Body of pancreas (tissue), 4 donors: ENCODE measurements at regions not wholly inside any gene's neighbourhood (a gene's known extent, or its start where the extent isn't known, plus 50 kb on each side); places are given as distances from the start of the nearest gene placed in this dataset.

Source experiments
- ATAC-seq: fragments of 150-250 bp; one replicate; pipeline ENCODE4 v1.9.1; 2016
- DNase-seq, 4 donors: peaks; one replicate each; pipeline ENCODE4 v3.0.0-alpha.2; 2019
- H3K27ac ChIP-seq, 4 donors: fragments of 200-600 bp; sonication (generic); 1 replicate in 3 of 4; 2 replicates in 1 of 4; pipeline versions ENCODE4 v1.5.1 to v1.6.1; 2016 to 2019; ENCODE audit warnings: mild to moderate bottlenecking in 1 of 4, mixed read lengths in 1 of 4, moderate library complexity in 1 of 4
- H3K27me3 ChIP-seq, 2 donors: fragments of 200-600 bp; sonication (generic); one replicate each; pipeline ENCODE4 v1.6.0; 2016; ENCODE audit warnings: mild to moderate bottlenecking in 1 of 2
- H3K36me3 ChIP-seq, 2 donors: fragments of 200-600 bp; sonication (generic); replicated peaks in 1 of 2; 2 replicates each; pipeline ENCODE4 v1.5.1; 2016; ENCODE audit warnings: low read depth in 2 of 2; ENCODE audit not compliant: insufficient read depth in 1 of 2
- H3K4me1 ChIP-seq: fragments of 200-600 bp; sonication (generic); one replicate; pipeline ENCODE4 v1.6.0; 2016
- H3K4me3 ChIP-seq, 2 donors: fragments of 200-600 bp; sonication (generic); 1 replicate in 1 of 2; 2 replicates in 1 of 2; pipeline ENCODE4 v1.5.1; 2016 to 2019
- H3K9me3 ChIP-seq, 3 donors: fragments of 200-600 bp; sonication (generic); 1 replicate in 2 of 3; 2 replicates in 1 of 3; pipeline ENCODE4 v1.5.1; 2016
- CTCF ChIP-seq, 7 experiments: fragments of 450-650 bp in 4 of 7; fragments of 200-600 bp in 3 of 7; sonication (generic) in 3 of 7; IDR thresholded peaks; one replicate each; pipeline ENCODE4 v1.5.1; 2016 to 2019; ENCODE audit warnings: antibody characterized with exemption in 7 of 7
- POLR2A ChIP-seq, 3 donors: fragments of 450-650 bp; IDR thresholded peaks; one replicate each; pipeline ENCODE4 v1.6.1; 2016; ENCODE audit warnings: antibody characterized with exemption in 3 of 3, mild to moderate bottlenecking in 2 of 3
- WGBS, 2 donors: methylation state at CpG; one replicate each; pipeline ENCODE4 v1.1.5; 2017; 5-methylcytosine and 5-hydroxymethylcytosine counted together
- intact Hi-C: fragments of 100-400 bp; cut with DNase I; formaldehyde crosslinking; loops from one replicate; pipeline ENCODE4 v1.15.1; 2023

GRCh38 chr5:74418709-74419108 is 221.8 kb downstream of the ENC1 start:
- H3K9me3 ChIP-seq: no peaks in the 10 kb centered on the region
- no peak for TF ChIP-seq POLR2A (IDR thresholded peaks at IDR 0.05)
- no peak for TF ChIP-seq CTCF (IDR thresholded peaks at IDR 0.05)
- ATAC-seq: no peak
- intact Hi-C loops: no loop called here
- H3K27ac ChIP-seq: no peak overlapping the region
- H3K4me3 ChIP-seq: no peak overlapping the region
- H3K36me3 ChIP-seq: no peaks in the 10 kb centered on the region
- WGBS, 2 donors: 76 to 90% methylated on average over 2 of the region's 2 CpGs
- H3K27me3 ChIP-seq: no peaks in the 10 kb centered on the region
- no peaks in the 10 kb centered on the region for H3K4me1 ChIP-seq
- no peak for DNase-seq

DNA sequence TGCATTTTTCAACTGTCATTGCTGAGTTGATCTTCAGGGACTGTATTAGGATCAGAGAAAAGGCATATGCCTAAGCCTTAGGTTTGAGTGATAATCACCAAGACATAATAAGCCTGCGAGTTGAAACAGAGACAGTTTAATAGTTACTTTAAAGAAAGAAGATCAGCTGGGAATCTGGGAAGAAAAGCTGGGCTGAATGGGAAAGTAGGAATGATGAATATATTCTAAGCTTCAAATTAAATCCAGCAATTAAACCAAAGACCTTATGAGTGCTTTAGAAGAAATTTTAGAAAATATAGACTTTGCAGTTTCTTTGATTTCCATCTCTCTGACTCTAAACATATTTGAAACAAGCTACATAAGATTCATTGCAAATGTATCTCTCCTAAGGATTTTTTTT is 222.3 kb downstream of the ENC1 start:
- Histone ChIP-seq H3K4me1 (no peaks in the 10 kb centered on the region), H3K36me3 (no peaks in the 10 kb centered on the region), H3K27me3 (no peaks in the 10 kb centered on the region), H3K9me3 (no peaks in the 10 kb centered on the region), H3K27ac (no peak overlapping the region), H3K4me3 (no peak overlapping the region)
- no peak for TF ChIP-seq CTCF (IDR thresholded peaks at IDR 0.05)
- TF ChIP-seq POLR2A (IDR thresholded peaks at IDR 0.05): no peak
- WGBS, 2 donors: 78 to 86% methylated on average over 1 of the region's 1 CpG
- ATAC-seq (no peak), DNase-seq (no peak)
- intact Hi-C loops: no loop called here

DNA sequence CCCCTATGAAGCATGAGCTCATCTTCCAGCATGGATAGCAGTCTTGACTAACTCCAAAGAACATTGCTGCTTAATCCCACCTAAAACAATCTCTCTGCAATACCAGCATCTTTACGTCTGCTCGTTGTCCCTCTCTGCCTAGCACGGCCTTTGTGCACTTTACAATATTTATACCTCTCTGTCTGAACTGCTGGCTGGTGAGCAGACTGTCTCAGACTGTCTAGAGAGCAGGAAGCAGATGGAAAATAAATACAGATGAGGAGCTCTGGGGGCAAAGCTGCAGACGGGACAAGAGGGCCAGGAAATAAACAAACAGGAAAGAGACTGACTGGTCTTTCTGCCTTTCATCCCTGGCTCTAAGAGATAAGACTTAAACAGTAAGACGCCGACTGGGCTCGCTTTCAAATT is 224.8 kb downstream of the ENC1 start:
- DNase-seq: no peak
- no peaks in the 10 kb centered on the region for H3K36me3 ChIP-seq
- H3K27ac ChIP-seq: no peak overlapping the region
- TF ChIP-seq CTCF (IDR thresholded peaks at IDR 0.05): no peak
- WGBS, 2 donors: 39 to 42% methylated on average over 7 of the region's 7 CpGs
- intact Hi-C loops: no loop called here
- no peaks in the 10 kb centered on the region for H3K27me3 ChIP-seq
- H3K9me3 ChIP-seq: no peaks in the 10 kb centered on the region
- no peak overlapping the region for H3K4me3 ChIP-seq
- no peaks in the 10 kb centered on the region for H3K4me1 ChIP-seq
- peak; percentile 45 for ATAC-seq

DNA sequence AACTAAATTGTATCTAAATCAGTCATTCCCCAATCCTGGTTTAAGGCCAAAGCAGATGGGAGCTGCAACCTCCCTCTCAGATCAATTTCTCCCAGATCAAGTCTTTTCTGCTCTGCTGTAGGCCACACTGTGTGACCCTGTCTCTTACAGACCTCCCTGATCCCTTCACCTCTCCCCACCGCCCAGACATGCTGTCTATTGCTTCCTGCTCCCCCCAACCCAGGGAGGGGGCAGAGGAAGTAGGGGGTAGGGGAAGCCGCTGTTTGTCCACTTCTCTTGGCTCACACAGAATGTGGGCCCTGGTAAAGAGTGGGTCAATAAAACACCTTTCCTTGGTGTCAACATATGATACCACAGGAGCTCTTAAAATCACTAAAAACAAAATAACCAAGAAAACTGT is 226.3 kb downstream of the ENC1 start:
- H3K4me1 ChIP-seq: peaks cover 7% of the 10 kb centered on the region
- 79 to 100% methylated on average over 2 of the region's 2 CpGs for WGBS, 2 donors
- TF ChIP-seq POLR2A (IDR thresholded peaks at IDR 0.05) (no peak), CTCF (IDR thresholded peaks at IDR 0.05) (no peak)
- H3K4me3 ChIP-seq: no peak overlapping the region
- no peak for ATAC-seq
- H3K36me3 ChIP-seq: no peaks in the 10 kb centered on the region
- no peak for DNase-seq
- H3K27me3 ChIP-seq: no peaks in the 10 kb centered on the region
- H3K27ac ChIP-seq: no peak overlapping the region
- H3K9me3 ChIP-seq: no peaks in the 10 kb centered on the region
- intact Hi-C loops: no loop called here

DNA sequence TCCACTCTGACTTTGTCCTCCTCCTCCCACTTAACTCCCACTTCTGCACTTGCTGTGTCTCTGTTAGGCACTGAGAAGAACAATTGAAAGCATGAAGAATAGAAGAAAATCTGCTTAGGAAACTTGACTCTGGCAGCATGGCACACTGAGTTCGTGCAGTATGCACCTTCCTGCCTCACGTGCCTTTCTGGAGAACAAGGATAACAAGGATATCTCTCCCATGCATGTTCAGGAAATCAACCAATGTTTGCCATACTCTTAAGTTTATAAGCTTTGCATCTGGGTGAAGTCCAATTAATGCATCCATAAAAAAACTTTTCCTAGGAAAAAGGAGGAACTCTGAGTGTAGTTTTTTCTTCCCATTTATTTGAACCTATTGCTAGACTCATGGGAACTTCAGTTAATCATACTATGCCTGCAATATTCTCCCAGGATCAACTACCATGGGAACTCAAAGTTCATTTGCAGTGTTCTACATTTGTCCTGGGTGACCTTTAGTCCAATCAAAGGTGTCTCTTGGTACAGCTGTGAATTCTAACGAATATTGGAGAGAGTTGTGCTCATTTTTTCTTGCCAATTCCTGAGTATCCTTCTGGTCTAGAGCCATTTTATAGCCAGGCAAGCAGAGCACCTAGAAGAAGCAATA is 227.0 kb downstream of the ENC1 start:
- intact Hi-C loops: no loop called here
- no peak overlapping the region for H3K27ac ChIP-seq
- H3K4me3 ChIP-seq: no peak overlapping the region
- no peaks in the 10 kb centered on the region for H3K27me3 ChIP-seq
- peaks cover 14% of the 10 kb centered on the region for H3K4me1 ChIP-seq
- ATAC-seq (no peak), DNase-seq (no peak)
- no peaks in the 10 kb centered on the region for H3K9me3 ChIP-seq
- TF ChIP-seq CTCF (IDR thresholded peaks at IDR 0.05): no peak
- TF ChIP-seq POLR2A (IDR thresholded peaks at IDR 0.05): no peak
- 42 to 49% methylated on average over 3 of the region's 3 CpGs for WGBS, 2 donors
- H3K36me3 ChIP-seq: no peaks in the 10 kb centered on the region
